ENCODE measurements at regions not wholly inside any gene's neighbourhood (a gene's known extent, or its start where the extent isn't known, plus 50 kb on each side); places are given as distances from the start of the nearest gene placed in this dataset.

DNA sequence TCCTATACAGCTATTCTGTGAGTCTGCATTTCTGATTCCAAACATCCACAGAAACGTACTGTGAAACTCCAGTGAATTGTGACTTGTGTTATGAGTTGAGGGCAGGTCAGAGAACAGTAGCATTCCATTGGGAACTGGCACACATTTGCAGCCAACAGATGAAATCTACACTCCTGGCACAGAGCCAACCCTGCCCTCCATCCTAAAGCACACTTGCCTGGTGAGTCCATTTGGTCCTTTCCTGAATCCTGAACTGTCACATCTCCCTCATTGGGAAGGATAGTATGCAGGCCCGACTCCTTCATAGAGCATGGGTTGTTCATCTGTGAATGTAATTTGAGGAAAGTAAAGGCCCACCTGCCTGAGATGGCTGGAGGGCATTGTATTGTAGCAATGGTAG lies 314.3 kb upstream of the RASGRP1 start:
- H3K9me3 Mint-ChIP-seq, result peaks cover 9% of the 10 kb centered on the region; the same call in 1 of the 2 replicates
- H3K27me3 Mint-ChIP-seq (ENCODE audit: low read depth), result no peaks in the 10 kb centered on the region; the same call in 1 of the 2 replicates
- H3K4me1 Mint-ChIP-seq, result peaks cover 2% of the 10 kb centered on the region; the same call in 1 of the 2 replicates
- POLR2A ChIA-PET, result no interaction called here
- no peak for TF ChIP-seq E2F1 (CRISPR knock-in tag; IDR thresholded peaks at IDR 0.05)
- DNase-seq (ENCODE audit: low spot score) (no peak), ATAC-seq (no peak)
- CTCF ChIA-PET, result no interaction called here
- H3K36me3 Mint-ChIP-seq, result no peaks in the 10 kb centered on the region
- no peak overlapping the region for H3K4me3 Mint-ChIP-seq
- H3K27ac Mint-ChIP-seq, result no peak overlapping the region

DNA sequence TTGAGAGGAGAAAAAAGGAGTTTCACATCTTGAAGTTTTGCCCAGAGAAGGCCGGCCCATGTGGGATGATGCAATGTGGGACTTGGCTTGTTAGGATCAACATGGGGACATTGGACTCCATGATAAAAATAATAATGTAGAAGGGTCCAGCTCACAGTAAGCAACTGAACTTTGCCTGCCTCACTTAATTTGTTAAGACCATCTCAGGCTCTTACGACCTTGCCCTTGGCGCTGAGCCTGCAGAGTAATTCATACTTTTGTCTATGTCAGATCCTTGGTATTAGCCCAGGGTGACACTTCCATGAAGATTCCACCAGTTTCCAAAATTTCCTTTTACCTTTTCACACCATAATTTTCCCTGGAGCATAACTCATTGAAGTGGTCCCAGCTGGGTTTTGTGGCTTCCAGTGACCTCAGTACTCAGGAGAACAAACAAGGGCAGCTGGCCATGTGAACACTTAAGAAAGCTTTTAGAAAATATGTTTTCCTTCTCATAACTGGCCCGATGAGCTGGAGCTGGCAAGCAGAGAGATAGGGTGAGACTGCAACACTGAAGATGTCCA lies 315.4 kb upstream of the RASGRP1 start:
- DNase-seq (ENCODE audit: low spot score), result no peak
- TF ChIP-seq PRRX2 (CRISPR knock-in tag; IDR thresholded peaks at IDR 0.05), result no peak
- no peak for TF ChIP-seq OVOL2 (CRISPR knock-in tag; IDR thresholded peaks at IDR 0.05; ENCODE audit: borderline replicate concordance)
- no peak for TF ChIP-seq ESRRA (CRISPR knock-in tag; IDR thresholded peaks at IDR 0.05; ENCODE audit: borderline replicate concordance)
- TF ChIP-seq ZNF263 (CRISPR knock-in tag; IDR thresholded peaks at IDR 0.05; ENCODE audit: low read depth), result no peak
- no peak for TF ChIP-seq JAZF1 (CRISPR knock-in tag; IDR thresholded peaks at IDR 0.05)
- TF ChIP-seq, protein P1, sequence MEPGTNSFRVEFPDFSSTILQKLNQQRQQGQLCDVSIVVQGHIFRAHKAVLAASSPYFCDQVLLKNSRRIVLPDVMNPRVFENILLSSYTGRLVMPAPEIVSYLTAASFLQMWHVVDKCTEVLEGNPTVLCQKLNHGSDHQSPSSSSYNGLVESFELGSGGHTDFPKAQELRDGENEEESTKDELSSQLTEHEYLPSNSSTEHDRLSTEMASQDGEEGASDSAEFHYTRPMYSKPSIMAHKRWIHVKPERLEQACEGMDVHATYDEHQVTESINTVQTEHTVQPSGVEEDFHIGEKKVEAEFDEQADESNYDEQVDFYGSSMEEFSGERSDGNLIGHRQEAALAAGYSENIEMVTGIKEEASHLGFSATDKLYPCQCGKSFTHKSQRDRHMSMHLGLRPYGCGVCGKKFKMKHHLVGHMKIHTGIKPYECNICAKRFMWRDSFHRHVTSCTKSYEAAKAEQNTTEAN (CRISPR knock-in tag; IDR thresholded peaks at IDR 0.05), result no peak
- TF ChIP-seq CTCF (IDR thresholded peaks at IDR 0.05), result no peak
- TF ChIP-seq E2F5 (CRISPR knock-in tag; IDR thresholded peaks at IDR 0.05), result no peak
- no peak for TF ChIP-seq GRHL2 (CRISPR knock-in tag; IDR thresholded peaks at IDR 0.05; ENCODE audit: insufficient replicate concordance, severe bottlenecking)
- TF ChIP-seq, protein P2, sequence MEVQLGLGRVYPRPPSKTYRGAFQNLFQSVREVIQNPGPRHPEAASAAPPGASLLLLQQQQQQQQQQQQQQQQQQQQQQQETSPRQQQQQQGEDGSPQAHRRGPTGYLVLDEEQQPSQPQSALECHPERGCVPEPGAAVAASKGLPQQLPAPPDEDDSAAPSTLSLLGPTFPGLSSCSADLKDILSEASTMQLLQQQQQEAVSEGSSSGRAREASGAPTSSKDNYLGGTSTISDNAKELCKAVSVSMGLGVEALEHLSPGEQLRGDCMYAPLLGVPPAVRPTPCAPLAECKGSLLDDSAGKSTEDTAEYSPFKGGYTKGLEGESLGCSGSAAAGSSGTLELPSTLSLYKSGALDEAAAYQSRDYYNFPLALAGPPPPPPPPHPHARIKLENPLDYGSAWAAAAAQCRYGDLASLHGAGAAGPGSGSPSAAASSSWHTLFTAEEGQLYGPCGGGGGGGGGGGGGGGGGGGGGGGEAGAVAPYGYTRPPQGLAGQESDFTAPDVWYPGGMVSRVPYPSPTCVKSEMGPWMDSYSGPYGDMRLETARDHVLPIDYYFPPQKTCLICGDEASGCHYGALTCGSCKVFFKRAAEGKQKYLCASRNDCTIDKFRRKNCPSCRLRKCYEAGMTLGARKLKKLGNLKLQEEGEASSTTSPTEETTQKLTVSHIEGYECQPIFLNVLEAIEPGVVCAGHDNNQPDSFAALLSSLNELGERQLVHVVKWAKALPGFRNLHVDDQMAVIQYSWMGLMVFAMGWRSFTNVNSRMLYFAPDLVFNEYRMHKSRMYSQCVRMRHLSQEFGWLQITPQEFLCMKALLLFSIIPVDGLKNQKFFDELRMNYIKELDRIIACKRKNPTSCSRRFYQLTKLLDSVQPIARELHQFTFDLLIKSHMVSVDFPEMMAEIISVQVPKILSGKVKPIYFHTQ (CRISPR knock-in tag; IDR thresholded peaks at IDR 0.05), result no peak
- TF ChIP-seq, protein P3, sequence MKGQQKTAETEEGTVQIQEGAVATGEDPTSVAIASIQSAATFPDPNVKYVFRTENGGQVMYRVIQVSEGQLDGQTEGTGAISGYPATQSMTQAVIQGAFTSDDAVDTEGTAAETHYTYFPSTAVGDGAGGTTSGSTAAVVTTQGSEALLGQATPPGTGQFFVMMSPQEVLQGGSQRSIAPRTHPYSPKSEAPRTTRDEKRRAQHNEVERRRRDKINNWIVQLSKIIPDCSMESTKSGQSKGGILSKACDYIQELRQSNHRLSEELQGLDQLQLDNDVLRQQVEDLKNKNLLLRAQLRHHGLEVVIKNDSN (CRISPR knock-in tag; IDR thresholded peaks at IDR 0.05), result no peak
- no peak for TF ChIP-seq ZBTB21 (CRISPR knock-in tag; IDR thresholded peaks at IDR 0.05; ENCODE audit: borderline replicate concordance)
- TF ChIP-seq ATF3 (CRISPR knock-in tag; conservative IDR thresholded peaks at IDR 0.05), result no peak
- TF ChIP-seq TCF7 (CRISPR knock-in tag; IDR thresholded peaks at IDR 0.05; ENCODE audit: low read depth), result no peak
- TF ChIP-seq, protein P4, sequence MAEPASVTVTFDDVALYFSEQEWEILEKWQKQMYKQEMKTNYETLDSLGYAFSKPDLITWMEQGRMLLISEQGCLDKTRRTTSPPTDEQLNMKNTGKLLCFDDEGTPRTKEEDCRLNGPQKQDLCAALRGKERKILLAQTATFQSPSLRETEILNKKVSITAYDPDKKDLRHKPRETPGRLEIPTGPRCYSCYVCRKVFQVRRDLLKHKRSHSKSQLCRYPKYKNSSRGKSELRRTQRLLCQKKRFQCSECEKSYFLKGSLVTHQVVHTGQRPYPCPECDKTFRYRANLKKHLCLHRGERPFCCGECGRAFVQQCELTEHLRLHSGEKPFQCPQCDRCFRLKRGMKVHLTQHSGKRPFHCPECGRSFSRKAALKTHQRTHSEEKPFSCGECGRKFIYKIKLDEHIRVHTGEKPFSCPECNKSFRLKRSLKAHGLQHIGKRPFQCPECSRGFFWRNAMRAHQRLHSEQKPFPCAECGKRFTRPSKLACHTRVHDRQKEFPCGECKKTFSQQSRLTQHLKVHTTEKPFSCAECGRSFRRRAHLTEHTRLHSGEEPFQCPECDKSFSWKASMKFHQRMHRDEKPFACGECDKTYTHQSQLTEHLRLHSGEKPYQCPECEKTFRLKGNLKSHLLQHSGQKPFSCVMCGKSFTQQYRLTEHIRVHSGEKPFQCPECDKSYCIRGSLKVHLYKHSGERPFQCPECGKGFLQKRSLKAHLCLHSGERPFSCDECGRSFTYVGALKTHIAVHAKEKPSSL (CRISPR knock-in tag; conservative IDR thresholded peaks at IDR 0.05), result no peak
- CTCF ChIA-PET, result no interaction called here
- H3K9me3 Mint-ChIP-seq, result peaks cover 6% of the 10 kb centered on the region; the same call in 1 of the 2 replicates
- ATAC-seq, result no peak
- POLR2A ChIA-PET, result no interaction called here
- H3K4me1 Mint-ChIP-seq, result peaks cover 2% of the 10 kb centered on the region; the same call in 1 of the 2 replicates
- no peaks in the 10 kb centered on the region; the same call in 1 of the 2 replicates for H3K27me3 Mint-ChIP-seq (ENCODE audit: low read depth)
- H3K36me3 Mint-ChIP-seq, result no peaks in the 10 kb centered on the region
- no peak overlapping the region for H3K4me3 Mint-ChIP-seq
- H3K27ac Mint-ChIP-seq, result no peak overlapping the region
